Tibial nerve (tissue), 4 donors: ENCODE measurements at regions not wholly inside any gene's neighbourhood (a gene's known extent, or its start where the extent isn't known, plus 50 kb on each side); places are given as distances from the start of the nearest gene placed in this dataset.
"Not testable (repeated sequence)": the region's sequence is repeated elsewhere in the genome, so short reads cannot be mapped to it uniquely, and the experiment has no call there.

Experiments
- DNase-seq, 2 donors: peaks; one replicate each; pipeline ENCODE4 v3.0.0-alpha.2; 2019; ENCODE audit warnings: low spot score in 2 of 2
- H3K27ac ChIP-seq, 4 donors: fragments of 200-600 bp; sonication (generic) in 3 of 4; one replicate each; pipeline ENCODE4 v1.5.1; 2017 to 2019; ENCODE audit warnings: mild to moderate bottlenecking in 1 of 4
- H3K27me3 ChIP-seq, 2 donors: fragments of 200-600 bp; sonication (generic) in 1 of 2; one replicate each; pipeline versions ENCODE4 v1.5.1 to v1.6.0; 2017 to 2019
- H3K36me3 ChIP-seq, 3 donors: fragments of 200-600 bp; sonication (generic); one replicate each; pipeline ENCODE4 v1.5.1; 2018 to 2019
- H3K4me1 ChIP-seq, 4 donors: fragments of 200-600 bp; sonication (generic) in 3 of 4; one replicate each; pipeline ENCODE4 v1.5.1; 2017 to 2019
- H3K4me3 ChIP-seq, 4 donors: fragments of 200-600 bp; sonication (generic) in 3 of 4; one replicate each; pipeline ENCODE4 v1.5.1; 2017 to 2019; ENCODE audit warnings: mild to moderate bottlenecking in 1 of 4, moderate library complexity in 1 of 4
- H3K9me3 ChIP-seq, 4 donors: fragments of 200-600 bp; sonication (generic) in 3 of 4; one replicate each; pipeline ENCODE4 v1.5.1; 2017 to 2019
- EP300 ChIP-seq, 2 donors: sonication (generic); formaldehyde crosslinking; IDR thresholded peaks; one replicate each; pipeline ENCODE4 v1.6.1; 2017; ENCODE audit warnings: antibody characterized with exemption in 2 of 2, mild to moderate bottlenecking in 1 of 2
- POLR2A ChIP-seq, 2 donors: fragments of 450-650 bp; IDR thresholded peaks; one replicate each; pipeline ENCODE4 v1.6.1; 2017; ENCODE audit warnings: antibody characterized with exemption in 2 of 2, mild to moderate bottlenecking in 2 of 2, moderate library complexity in 2 of 2
- WGBS, 2 donors: methylation state at CpG; one replicate each; pipeline ENCODE4 v1.1.5; 2018; 5-methylcytosine and 5-hydroxymethylcytosine counted together
- TF ChIP-seq, protein P1 (sequence below), 5 experiments: fragments of 200-600 bp in 3 of 5; fragments of 450-650 bp in 2 of 5; sonication (generic) in 3 of 5; IDR thresholded peaks; one replicate each; pipeline ENCODE4 v1.5.1; 2016 to 2019; ENCODE audit warnings: antibody characterized with exemption in 5 of 5, mild to moderate bottlenecking in 3 of 5, moderate library complexity in 2 of 5

DNA sequence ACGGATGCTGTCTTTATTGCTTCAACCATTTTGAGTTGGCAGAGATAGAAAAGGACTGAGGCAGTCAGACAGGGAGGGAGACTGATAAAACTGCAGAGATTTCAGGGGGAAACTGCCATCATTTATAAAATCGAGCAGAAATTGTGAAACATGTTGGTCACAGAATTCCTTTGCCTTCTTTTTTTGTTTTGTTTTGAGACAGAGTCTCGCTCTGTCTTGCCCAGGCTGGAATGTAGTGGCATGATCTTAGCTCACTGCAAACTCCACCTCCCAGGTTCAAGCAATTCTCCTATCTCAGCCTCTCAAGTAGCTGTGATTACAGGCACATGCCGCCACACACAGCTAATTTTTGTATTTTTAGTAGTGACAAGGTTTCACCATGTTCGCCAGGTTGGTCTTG, 273.7 kb upstream of the USP9Y start:
- no peak for TF ChIP-seq EP300 (IDR thresholded peaks at IDR 0.05)
- TF ChIP-seq, protein P1, sequence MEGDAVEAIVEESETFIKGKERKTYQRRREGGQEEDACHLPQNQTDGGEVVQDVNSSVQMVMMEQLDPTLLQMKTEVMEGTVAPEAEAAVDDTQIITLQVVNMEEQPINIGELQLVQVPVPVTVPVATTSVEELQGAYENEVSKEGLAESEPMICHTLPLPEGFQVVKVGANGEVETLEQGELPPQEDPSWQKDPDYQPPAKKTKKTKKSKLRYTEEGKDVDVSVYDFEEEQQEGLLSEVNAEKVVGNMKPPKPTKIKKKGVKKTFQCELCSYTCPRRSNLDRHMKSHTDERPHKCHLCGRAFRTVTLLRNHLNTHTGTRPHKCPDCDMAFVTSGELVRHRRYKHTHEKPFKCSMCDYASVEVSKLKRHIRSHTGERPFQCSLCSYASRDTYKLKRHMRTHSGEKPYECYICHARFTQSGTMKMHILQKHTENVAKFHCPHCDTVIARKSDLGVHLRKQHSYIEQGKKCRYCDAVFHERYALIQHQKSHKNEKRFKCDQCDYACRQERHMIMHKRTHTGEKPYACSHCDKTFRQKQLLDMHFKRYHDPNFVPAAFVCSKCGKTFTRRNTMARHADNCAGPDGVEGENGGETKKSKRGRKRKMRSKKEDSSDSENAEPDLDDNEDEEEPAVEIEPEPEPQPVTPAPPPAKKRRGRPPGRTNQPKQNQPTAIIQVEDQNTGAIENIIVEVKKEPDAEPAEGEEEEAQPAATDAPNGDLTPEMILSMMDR (IDR thresholded peaks at IDR 0.05), result no peak
- TF ChIP-seq POLR2A (IDR thresholded peaks at IDR 0.05), result no peak
- H3K27me3 ChIP-seq, result no peaks in the 10 kb centered on the region
- WGBS, 2 donors, result 74% methylated on average over 5 of the region's 5 CpGs; no CpG with 5 or more reads in 1 of the 2 donors
- H3K27ac ChIP-seq, result no peak overlapping the region
- no peak for DNase-seq
- H3K4me3 ChIP-seq, result no peak overlapping the region
- H3K36me3 ChIP-seq, result no peaks in the 10 kb centered on the region
- no peaks in the 10 kb centered on the region for H3K4me1 ChIP-seq
- no peaks in the 10 kb centered on the region for H3K9me3 ChIP-seq

DNA sequence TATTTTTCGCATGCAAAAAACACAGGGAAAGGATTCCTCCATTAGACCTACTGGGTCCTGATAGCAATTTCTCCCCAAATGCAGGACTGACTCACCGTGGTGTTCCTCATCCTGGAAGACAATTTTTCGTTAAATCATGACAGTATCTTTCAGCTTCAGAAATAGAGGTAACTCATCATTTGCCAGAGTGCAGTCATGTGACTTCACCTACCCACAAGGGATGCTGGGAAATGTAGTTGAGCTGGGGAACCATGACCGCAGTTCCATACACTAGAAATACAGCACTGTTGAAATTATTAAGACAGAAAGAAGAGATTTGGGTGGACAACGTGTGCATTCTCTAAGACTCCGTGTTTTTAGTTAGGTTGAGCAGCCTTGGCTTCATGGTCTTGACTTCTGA, 269.5 kb upstream of the USP9Y start:
- H3K36me3 ChIP-seq, result no peaks in the 10 kb centered on the region
- no peak overlapping the region for H3K27ac ChIP-seq
- H3K4me1 ChIP-seq, result no peaks in the 10 kb centered on the region
- no peak overlapping the region for H3K4me3 ChIP-seq
- DNase-seq, result no peak
- no peaks in the 10 kb centered on the region for H3K27me3 ChIP-seq
- 31% methylated on average over 6 of the region's 6 CpGs; no CpG with 5 or more reads in 1 of the 2 donors for WGBS, 2 donors
- no peak for TF ChIP-seq EP300 (IDR thresholded peaks at IDR 0.05)
- TF ChIP-seq, protein P1 (IDR thresholded peaks at IDR 0.05), result no peak
- no peak for TF ChIP-seq POLR2A (IDR thresholded peaks at IDR 0.05)
- H3K9me3 ChIP-seq, result no peaks in the 10 kb centered on the region

DNA sequence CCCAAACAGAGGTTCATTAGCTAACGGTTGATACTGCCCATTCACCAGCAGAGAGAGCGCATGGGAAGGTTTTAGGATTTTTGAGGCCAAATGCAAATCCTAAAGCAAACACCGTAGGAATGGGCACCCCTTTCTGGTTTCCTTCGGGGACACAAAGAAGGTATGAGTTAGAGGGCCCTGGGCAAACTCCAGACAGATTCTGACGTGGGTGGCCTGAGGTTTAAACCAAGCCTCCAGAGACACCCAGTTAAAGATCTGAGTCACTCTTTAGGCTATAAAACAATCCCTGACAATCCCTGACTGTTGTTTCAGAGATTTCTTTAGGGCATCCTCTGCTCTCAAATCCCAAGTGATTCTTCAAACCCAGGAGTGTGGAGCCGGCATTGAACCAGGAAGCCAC, 262.2 kb upstream of the USP9Y start:
- not testable (repeated sequence) for DNase-seq, H3K9me3 ChIP-seq, H3K4me3 ChIP-seq, H3K27ac ChIP-seq, H3K36me3 ChIP-seq, H3K27me3 ChIP-seq, H3K4me1 ChIP-seq
- 79% methylated on average over 3 of the region's 6 CpGs; no CpG with 5 or more reads in 1 of the 2 donors for WGBS, 2 donors

DNA sequence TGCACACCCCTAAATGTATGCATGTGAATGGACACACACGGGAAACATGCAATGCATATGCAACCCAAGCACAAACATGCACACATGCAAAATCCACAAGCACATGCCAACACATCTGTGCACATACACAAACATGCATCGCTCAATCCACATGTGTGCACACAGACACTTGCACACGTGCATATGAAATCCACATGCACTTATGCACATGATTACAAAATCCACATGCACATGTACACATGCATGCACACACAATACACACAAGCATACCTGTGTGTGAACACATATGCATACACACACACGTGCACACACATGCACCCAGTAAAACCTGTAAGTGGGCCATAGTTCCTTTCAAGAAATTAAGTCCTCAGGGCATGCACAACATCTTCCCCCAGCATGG, 256.8 kb upstream of the USP9Y start:
- Histone ChIP-seq H3K9me3 (no peaks in the 10 kb centered on the region), H3K27me3 (no peaks in the 10 kb centered on the region), H3K4me1 (no peaks in the 10 kb centered on the region), H3K4me3 (no peak overlapping the region), H3K27ac (no peak overlapping the region), H3K36me3 (no peaks in the 10 kb centered on the region)
- no peak for DNase-seq
- 92% methylated on average over 4 of the region's 4 CpGs; no CpG with 5 or more reads in 1 of the 2 donors for WGBS, 2 donors
- TF ChIP-seq, protein P1 (IDR thresholded peaks at IDR 0.05), result no peak
- TF ChIP-seq EP300 (IDR thresholded peaks at IDR 0.05) (no peak), POLR2A (IDR thresholded peaks at IDR 0.05) (no peak)

DNA sequence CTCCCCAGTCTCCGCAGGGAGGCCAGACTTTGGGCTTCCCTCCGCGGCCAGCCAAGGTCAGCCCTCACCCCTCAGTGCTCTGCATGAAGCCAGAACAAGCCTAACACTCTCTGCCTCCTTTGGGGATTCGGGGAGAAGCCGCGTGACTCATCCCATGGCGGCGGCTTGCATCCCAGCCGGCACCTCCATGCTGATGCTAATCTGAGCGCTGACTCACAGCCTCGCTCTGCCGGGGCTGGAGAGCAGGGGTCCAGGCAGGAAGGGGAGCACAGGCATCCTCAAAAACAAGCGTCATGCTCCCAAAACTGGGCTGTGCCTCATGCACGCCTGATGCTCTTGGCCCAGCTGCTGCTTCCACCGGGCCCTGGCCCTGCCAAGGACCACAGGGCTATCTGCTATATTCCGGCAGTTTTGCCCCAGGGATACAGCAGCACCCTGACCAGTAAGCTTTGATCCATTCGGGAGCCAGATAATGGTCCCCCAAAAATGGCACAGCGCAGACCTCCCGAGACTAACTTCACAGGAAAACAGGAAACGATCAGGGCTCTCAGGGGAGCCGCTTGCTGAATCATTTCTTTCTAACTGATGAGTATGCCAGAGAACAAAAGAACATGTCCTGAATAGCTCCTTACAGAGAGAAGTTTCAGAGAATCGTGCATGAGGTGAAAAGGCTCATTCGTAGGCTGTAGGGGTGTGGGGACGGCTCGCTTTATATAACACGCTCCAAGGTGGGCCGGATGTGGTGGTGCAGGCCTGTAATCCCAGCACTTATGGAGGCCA, 254.4 kb upstream of the USP9Y start:
- DNase-seq, H3K27me3 ChIP-seq, H3K27ac ChIP-seq, H3K4me1 ChIP-seq, H3K4me3 ChIP-seq, H3K36me3 ChIP-seq, H3K9me3 ChIP-seq: not testable (repeated sequence)
- WGBS, 2 donors, result 56% methylated on average over 5 of the region's 27 CpGs; no CpG with 5 or more reads in 1 of the 2 donors

DNA sequence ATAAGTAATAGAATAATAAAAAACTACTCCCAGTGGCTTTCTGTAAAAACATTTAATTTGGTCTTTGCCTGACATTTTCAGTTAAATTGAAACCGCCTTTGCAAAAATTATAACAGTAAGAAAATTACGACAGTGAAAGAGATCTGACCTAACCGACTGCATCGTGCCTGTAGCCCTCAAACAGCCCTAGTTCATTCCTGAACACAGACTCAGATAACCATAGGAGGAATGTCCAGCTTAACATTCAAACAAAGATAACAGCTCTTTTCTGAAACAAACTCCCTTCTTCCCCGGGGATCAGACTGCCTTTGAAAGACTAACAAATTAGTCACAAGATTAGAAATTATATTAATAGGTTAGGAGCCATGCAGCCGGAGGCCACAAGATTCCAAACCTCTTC, 252.5 kb upstream of the USP9Y start:
- not testable (repeated sequence) for H3K36me3 ChIP-seq, H3K27me3 ChIP-seq, H3K27ac ChIP-seq, H3K4me1 ChIP-seq, H3K9me3 ChIP-seq, DNase-seq, H3K4me3 ChIP-seq
- 69% methylated on average over 4 of the region's 6 CpGs; no CpG with 5 or more reads in 1 of the 2 donors for WGBS, 2 donors

DNA sequence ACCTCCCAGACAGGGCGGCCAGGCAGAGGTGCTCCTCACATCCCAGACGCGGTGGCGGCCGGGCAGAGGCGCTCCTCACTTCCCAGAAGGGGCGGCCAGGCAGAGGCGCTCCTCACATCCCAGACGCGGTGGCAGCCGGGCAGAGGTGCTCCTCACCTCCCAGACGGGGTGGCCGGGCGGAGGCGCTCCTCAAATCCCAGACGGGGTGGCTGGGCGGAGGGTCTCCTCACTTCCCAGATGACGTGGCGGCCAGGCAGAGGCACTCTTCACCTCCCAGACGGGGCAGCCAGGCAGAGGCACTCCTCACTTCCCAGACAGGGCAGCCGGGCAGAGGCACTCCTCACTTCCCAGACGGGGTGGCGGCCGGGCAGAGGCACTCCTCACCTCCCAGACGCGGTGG, 247.7 kb upstream of the USP9Y start:
- peaks cover 0 to 12% (median 0%) of the 10 kb centered on the region in 4 donors for H3K9me3 ChIP-seq
- DNase-seq, H3K27ac ChIP-seq, H3K4me3 ChIP-seq, H3K36me3 ChIP-seq, H3K4me1 ChIP-seq, H3K27me3 ChIP-seq: not testable (repeated sequence)
- WGBS, 2 donors, result 100% methylated on average over 5 of the region's 26 CpGs; no CpG with 5 or more reads in 1 of the 2 donors
